ENCODE measurements at regions not wholly inside any gene's neighbourhood (a gene's known extent, or its start where the extent isn't known, plus 50 kb on each side); places are given as distances from the start of the nearest gene placed in this dataset.

- DNase-seq, result peak; percentile 95
Measured at GRCh38 chr1:212558693-212559480, 49.7 kb upstream of the ATF3 start.

Measured in renal pelvis (tissue), 1 donor.